Retinal pigment epithelial cell (primary cell): ENCODE measurements at regions not wholly inside any gene's neighbourhood (a gene's known extent, or its start where the extent isn't known, plus 50 kb on each side); places are given as distances from the start of the nearest gene placed in this dataset.

Experiments
- DNase-seq: peaks from one replicate; pipeline ENCODE4 v3.0.0-alpha.2; 2010; ENCODE audit warnings: low read depth
- H3K4me3 ChIP-seq: 2 replicates; pipeline ENCODE4 v1.5.1; 2011; ENCODE audit warnings: mild to moderate bottlenecking, low read length, control low read depth, moderate library complexity
- TF ChIP-seq, protein P1 (sequence below): conservative IDR thresholded peaks from 2 replicates; pipeline ENCODE4 v1.5.1; 2011; ENCODE audit warnings: low read depth, low read length, control low read depth, inconsistent platforms

DNA sequence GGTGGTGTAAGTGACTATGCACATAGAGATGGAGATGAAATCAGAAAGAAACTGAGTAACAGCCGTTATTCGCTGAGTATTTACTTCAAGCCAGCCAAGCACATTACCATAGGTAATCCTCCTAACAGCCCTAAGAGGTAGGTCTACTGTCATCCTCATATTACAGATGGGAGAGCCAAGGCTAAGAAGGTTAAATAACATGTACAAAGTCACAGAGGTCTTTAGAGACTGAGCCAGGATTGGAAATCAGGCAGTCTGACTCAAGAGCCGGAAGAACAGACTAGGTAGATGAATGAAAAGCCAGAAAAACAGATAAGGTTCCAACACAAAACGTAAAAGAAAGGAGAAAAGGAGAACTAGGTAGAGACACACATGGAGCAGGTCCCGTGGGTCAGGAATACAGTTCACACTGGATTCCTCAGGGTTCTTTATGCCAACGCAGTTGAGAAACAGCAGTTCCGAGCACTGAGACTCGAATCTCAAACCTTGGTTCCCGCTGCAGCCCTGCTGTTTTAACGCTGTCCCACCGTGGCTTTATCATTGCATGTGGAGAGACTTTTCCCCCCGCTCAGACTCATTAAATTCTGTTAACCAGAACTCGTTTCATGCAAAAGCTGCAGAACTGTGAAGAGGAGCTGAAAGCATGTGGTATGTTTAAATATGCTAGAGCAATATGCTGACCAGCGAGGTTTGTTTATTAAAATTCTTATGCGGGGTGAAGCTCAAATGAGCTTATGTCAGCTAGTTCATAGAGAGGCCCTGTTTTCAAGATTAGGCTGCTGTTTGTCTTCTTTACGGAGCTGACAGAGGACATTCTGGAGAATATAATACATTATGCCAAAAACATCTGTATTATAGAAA lies 537.9 kb downstream of the CD83 start:
- H3K4me3 ChIP-seq: no peak overlapping the region
- TF ChIP-seq, protein P1, sequence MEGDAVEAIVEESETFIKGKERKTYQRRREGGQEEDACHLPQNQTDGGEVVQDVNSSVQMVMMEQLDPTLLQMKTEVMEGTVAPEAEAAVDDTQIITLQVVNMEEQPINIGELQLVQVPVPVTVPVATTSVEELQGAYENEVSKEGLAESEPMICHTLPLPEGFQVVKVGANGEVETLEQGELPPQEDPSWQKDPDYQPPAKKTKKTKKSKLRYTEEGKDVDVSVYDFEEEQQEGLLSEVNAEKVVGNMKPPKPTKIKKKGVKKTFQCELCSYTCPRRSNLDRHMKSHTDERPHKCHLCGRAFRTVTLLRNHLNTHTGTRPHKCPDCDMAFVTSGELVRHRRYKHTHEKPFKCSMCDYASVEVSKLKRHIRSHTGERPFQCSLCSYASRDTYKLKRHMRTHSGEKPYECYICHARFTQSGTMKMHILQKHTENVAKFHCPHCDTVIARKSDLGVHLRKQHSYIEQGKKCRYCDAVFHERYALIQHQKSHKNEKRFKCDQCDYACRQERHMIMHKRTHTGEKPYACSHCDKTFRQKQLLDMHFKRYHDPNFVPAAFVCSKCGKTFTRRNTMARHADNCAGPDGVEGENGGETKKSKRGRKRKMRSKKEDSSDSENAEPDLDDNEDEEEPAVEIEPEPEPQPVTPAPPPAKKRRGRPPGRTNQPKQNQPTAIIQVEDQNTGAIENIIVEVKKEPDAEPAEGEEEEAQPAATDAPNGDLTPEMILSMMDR: no peak
- no peak for DNase-seq

DNA sequence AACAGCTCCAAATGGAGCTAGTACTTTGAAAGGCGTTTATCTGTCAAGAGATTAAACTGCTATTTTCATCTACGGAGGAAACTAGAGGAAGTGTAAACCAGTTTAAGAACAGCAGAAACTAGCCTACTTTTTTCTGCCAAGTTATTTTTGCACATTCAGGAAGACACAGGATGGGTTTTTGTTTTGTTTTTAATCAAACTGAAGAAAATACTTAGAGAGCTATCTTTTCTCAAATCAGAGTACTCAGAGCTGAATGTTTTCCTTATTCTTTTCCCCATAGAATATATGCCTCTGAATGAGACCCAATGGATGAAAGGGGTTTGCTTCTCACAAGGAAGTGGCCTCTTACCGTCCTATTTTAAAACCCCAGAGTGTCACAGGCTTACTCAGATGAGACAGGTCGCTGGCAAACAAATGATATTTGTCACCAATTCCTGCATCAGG lies 538.5 kb downstream of the CD83 start:
- H3K4me3 ChIP-seq: no peak overlapping the region
- TF ChIP-seq, protein P1: no peak
- no peak for DNase-seq

DNA sequence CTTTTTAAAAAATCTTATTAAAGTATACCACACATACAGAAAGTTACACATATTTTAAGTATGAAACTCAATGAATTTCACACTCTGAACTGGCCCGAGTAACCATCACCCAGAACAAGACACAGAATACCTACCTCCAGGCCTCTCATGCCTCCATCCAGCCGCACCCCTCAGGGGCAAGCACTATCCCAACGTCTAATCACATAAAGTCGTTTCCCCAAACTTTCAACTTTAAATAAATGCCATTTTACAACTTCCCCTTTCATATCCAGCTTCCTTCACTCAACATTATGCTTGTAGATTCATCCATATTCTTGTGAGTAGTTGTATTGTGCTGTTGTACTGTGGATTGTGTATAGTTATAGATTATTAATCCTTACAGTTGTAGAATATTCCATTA lies 539.1 kb downstream of the CD83 start:
- DNase-seq: no peak
- TF ChIP-seq, protein P1: no peak
- no peak overlapping the region for H3K4me3 ChIP-seq

DNA sequence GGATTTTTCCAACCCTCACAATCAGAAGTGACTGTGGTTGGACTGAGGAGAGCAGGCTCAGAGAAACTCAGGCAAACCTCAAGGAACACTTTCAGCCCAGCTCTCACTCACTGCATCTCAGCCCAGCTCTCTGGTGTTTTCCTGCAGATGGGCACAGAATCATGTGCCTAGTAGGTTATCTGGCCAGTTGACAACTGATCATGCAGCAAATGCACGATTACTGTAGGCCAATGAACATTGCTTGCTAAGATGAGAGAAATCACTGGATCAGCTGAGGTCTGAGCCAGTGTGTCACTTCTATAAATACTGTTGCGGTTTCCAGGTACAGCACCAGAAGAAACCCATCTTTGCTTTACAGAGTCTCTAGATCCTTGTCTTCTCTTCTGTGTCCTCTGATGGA lies 540.5 kb downstream of the CD83 start:
- H3K4me3 ChIP-seq: no peak overlapping the region
- TF ChIP-seq, protein P1: no peak
- no peak for DNase-seq

DNA sequence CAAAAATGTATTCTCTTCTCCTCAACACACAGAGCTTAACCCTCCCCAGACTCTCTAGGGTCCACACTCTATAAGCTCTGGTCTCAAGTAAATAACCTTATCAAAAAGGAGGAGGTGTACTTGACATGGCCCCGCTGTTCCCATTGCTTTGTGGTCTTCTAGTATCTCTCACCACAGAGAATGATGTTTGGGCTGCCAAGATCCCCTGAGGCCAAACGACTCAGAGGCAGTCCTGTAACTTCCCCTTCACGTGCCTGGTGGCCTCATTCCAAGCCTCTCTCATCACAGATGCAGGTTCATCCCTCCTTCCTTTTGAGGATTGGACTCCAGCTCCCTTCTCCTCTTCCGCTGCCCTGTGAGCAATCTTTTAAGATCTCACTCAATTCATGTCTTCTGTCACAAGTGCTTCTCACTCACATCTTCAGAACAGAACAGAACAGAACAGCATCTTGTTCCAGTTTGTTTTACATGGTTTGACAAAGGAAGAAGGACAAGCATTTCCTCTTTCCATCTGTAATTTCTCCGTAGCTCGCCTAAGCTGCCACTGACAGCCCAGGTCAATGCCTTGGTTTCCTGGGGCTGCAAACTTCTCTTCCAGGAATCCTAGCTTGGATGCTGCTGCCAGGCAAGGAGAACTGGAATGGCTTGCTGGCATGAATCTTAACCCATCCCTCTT lies 541.5 kb downstream of the CD83 start:
- no peak overlapping the region for H3K4me3 ChIP-seq
- TF ChIP-seq, protein P1: no peak
- no peak for DNase-seq

DNA sequence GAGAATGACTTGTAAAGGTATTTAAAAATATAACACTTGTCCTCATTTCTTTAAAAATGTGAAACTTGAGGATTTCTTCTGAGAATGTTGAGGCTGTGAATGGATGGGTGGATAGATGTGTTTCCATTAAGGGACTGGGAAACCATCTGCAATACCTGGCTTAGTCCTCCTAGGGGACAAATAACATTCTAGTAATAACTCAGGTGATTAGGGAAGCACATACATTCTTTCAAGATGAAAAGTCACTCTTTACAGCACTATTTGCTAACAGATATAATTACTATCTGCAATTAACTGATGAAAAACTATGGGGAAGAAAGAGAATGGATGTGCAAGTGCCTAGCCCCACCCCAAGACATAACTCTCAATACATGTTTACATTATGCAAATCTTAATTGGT lies 542.3 kb downstream of the CD83 start:
- TF ChIP-seq, protein P1: no peak
- no peak overlapping the region for H3K4me3 ChIP-seq
- DNase-seq: no peak
